ENCODE measurements at regions not wholly inside any gene's neighbourhood (a gene's known extent, or its start where the extent isn't known, plus 50 kb on each side); places are given as distances from the start of the nearest gene placed in this dataset.

DNA sequence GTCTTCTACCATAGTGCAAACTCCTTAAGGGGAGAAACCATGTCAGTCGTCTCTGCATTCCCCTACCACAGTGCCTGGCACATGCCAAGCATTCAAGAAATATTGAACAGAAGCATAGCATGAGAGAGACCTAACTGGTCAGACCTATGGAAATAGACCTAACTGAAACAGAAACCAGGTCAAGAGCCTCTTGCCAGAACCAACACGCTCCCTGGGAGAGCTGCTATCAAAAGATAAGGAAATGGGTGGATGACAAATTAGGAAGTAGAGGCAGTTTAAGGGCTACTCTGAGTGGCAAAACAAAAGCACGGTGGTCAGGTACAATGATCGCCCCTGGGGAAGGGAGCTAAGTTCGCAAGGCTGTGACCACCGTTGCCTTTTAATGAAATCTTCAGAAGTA is 66.0 kb upstream of the SMIM15 start:
- TF ChIP-seq PATZ1 (CRISPR knock-in tag; IDR thresholded peaks at IDR 0.05; ENCODE audit: borderline replicate concordance), result no peak
- TF ChIP-seq, protein P1, sequence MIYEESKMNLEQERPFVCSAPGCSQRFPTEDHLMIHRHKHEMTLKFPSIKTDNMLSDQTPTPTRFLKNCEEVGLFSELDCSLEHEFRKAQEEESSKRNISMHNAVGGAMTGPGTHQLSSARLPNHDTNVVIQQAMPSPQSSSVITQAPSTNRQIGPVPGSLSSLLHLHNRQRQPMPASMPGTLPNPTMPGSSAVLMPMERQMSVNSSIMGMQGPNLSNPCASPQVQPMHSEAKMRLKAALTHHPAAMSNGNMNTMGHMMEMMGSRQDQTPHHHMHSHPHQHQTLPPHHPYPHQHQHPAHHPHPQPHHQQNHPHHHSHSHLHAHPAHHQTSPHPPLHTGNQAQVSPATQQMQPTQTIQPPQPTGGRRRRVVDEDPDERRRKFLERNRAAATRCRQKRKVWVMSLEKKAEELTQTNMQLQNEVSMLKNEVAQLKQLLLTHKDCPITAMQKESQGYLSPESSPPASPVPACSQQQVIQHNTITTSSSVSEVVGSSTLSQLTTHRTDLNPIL (CRISPR knock-in tag; IDR thresholded peaks at IDR 0.05; ENCODE audit: low read depth), result no peak
- no peak for TF ChIP-seq GLIS3 (CRISPR knock-in tag; IDR thresholded peaks at IDR 0.05)
- TF ChIP-seq, protein P2, sequence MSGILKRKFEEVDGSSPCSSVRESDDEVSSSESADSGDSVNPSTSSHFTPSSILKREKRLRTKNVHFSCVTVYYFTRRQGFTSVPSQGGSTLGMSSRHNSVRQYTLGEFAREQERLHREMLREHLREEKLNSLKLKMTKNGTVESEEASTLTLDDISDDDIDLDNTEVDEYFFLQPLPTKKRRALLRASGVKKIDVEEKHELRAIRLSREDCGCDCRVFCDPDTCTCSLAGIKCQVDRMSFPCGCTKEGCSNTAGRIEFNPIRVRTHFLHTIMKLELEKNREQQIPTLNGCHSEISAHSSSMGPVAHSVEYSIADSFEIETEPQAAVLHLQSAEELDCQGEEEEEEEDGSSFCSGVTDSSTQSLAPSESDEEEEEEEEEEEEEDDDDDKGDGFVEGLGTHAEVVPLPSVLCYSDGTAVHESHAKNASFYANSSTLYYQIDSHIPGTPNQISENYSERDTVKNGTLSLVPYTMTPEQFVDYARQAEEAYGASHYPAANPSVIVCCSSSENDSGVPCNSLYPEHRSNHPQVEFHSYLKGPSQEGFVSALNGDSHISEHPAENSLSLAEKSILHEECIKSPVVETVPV (CRISPR knock-in tag; IDR thresholded peaks at IDR 0.05), result no peak
- no peak for TF ChIP-seq ZFP30 (CRISPR knock-in tag; IDR thresholded peaks at IDR 0.05)
- TF ChIP-seq SNAI2 (CRISPR knock-in tag; IDR thresholded peaks at IDR 0.05), result no peak
- no peak for TF ChIP-seq ZC3H10 (CRISPR knock-in tag; IDR thresholded peaks at IDR 0.05)
- TF ChIP-seq BACH2 (CRISPR knock-in tag; IDR thresholded peaks at IDR 0.05; ENCODE audit: borderline replicate concordance), result no peak
- TF ChIP-seq POU6F1 (CRISPR knock-in tag; IDR thresholded peaks at IDR 0.05; ENCODE audit: borderline replicate concordance, low read depth), result no peak
- no peak for ATAC-seq

DNA sequence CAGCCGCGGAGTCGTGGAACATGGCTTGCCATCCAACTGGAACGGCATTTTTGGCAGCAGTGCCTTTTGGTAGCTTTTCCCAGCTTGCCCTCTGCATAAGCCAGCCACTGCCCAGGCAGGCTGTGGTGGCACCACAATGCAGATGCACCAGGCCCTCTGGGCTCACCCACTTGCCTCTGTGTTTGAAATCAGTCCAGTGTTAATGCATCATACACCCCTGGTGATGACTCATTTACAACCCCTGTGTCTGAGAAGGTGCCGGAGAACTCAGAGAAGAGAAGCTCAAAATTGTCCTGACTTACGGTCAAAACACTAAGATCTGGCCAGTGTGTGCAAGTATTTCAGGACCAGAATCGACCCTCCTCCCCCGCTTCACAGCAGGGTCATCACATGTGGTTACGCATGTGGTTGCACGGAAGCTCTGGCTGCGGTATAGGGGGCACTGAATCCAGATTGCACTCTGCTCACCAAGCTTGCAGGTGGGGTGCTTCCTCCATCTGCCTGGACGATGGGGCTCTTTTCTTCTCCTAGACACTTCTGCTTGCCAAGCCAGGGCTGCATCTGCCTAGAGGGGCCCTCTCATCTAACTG is 66.5 kb upstream of the SMIM15 start:
- peak; percentile 24; the same call in 2 of the 3 replicates for ATAC-seq
- TF ChIP-seq TOX (CRISPR knock-in tag; IDR thresholded peaks at IDR 0.05; ENCODE audit: borderline replicate concordance) (no peak), PATZ1 (CRISPR knock-in tag; IDR thresholded peaks at IDR 0.05; ENCODE audit: borderline replicate concordance) (no peak), RARB (CRISPR knock-in tag; IDR thresholded peaks at IDR 0.05) (no peak)
- TF ChIP-seq, protein P2 (CRISPR knock-in tag; IDR thresholded peaks at IDR 0.05), result no peak

GRCh38 chr5:61229416-61229815 is 67.1 kb upstream of the SMIM15 start:
- no peak; the same call in 2 of the 3 replicates for ATAC-seq

More at GRCh38 chr5:61229416-61229815, 67.1 kb upstream of the SMIM15 start:
- no peak for TF ChIP-seq ZFP30 (CRISPR knock-in tag; IDR thresholded peaks at IDR 0.05)
- no peak for TF ChIP-seq ARNTL (CRISPR knock-in tag; IDR thresholded peaks at IDR 0.05; ENCODE audit: borderline replicate concordance, low read depth)
- no peak for TF ChIP-seq BACH2 (CRISPR knock-in tag; IDR thresholded peaks at IDR 0.05; ENCODE audit: borderline replicate concordance)
- TF ChIP-seq ZNF565 (CRISPR knock-in tag; conservative IDR thresholded peaks at IDR 0.05; ENCODE audit: low read depth), result no peak
- no peak for TF ChIP-seq PATZ1 (CRISPR knock-in tag; IDR thresholded peaks at IDR 0.05; ENCODE audit: borderline replicate concordance)
- no peak for TF ChIP-seq ISL1 (CRISPR knock-in tag; IDR thresholded peaks at IDR 0.05)
- TF ChIP-seq RARB (CRISPR knock-in tag; IDR thresholded peaks at IDR 0.05), result no peak

All from SK-N-SH treated with all-trans-retinoic acid at 6 μM for 48 hours (cell line).